HL-60 (cell line): ENCODE measurements at regions not wholly inside any gene's neighbourhood (a gene's known extent, or its start where the extent isn't known, plus 50 kb on each side); places are given as distances from the start of the nearest gene placed in this dataset.

Experiments used
- POLR2AphosphoS5 ChIP-seq: IDR thresholded peaks from 2 replicates; pipeline ENCODE4 v1.6.1; 2012; ENCODE audit warnings: low read depth
- TF ChIP-seq, protein P1 (sequence below): IDR thresholded peaks from one replicate; pipeline ENCODE4 v1.5.1; 2011; ENCODE audit warnings: low read length, control low read depth, inconsistent platforms; ENCODE audit not compliant: insufficient read depth
- TF ChIP-seq, protein P2 (sequence below): IDR thresholded peaks from 2 replicates; pipeline ENCODE4 v1.6.1; 2012; ENCODE audit warnings: low read depth; ENCODE audit not compliant: insufficient replicate concordance

GRCh38 chr3:178406206-178406605 lies 130.0 kb upstream of the KCNMB2 start:
- TF ChIP-seq, protein P1, sequence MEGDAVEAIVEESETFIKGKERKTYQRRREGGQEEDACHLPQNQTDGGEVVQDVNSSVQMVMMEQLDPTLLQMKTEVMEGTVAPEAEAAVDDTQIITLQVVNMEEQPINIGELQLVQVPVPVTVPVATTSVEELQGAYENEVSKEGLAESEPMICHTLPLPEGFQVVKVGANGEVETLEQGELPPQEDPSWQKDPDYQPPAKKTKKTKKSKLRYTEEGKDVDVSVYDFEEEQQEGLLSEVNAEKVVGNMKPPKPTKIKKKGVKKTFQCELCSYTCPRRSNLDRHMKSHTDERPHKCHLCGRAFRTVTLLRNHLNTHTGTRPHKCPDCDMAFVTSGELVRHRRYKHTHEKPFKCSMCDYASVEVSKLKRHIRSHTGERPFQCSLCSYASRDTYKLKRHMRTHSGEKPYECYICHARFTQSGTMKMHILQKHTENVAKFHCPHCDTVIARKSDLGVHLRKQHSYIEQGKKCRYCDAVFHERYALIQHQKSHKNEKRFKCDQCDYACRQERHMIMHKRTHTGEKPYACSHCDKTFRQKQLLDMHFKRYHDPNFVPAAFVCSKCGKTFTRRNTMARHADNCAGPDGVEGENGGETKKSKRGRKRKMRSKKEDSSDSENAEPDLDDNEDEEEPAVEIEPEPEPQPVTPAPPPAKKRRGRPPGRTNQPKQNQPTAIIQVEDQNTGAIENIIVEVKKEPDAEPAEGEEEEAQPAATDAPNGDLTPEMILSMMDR = no peak
- TF ChIP-seq, protein P2, sequence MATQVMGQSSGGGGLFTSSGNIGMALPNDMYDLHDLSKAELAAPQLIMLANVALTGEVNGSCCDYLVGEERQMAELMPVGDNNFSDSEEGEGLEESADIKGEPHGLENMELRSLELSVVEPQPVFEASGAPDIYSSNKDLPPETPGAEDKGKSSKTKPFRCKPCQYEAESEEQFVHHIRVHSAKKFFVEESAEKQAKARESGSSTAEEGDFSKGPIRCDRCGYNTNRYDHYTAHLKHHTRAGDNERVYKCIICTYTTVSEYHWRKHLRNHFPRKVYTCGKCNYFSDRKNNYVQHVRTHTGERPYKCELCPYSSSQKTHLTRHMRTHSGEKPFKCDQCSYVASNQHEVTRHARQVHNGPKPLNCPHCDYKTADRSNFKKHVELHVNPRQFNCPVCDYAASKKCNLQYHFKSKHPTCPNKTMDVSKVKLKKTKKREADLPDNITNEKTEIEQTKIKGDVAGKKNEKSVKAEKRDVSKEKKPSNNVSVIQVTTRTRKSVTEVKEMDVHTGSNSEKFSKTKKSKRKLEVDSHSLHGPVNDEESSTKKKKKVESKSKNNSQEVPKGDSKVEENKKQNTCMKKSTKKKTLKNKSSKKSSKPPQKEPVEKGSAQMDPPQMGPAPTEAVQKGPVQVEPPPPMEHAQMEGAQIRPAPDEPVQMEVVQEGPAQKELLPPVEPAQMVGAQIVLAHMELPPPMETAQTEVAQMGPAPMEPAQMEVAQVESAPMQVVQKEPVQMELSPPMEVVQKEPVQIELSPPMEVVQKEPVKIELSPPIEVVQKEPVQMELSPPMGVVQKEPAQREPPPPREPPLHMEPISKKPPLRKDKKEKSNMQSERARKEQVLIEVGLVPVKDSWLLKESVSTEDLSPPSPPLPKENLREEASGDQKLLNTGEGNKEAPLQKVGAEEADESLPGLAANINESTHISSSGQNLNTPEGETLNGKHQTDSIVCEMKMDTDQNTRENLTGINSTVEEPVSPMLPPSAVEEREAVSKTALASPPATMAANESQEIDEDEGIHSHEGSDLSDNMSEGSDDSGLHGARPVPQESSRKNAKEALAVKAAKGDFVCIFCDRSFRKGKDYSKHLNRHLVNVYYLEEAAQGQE = no peak
- no peak for TF ChIP-seq POLR2AphosphoS5
